Tibial artery (tissue), 4 donors: ENCODE measurements at regions not wholly inside any gene's neighbourhood (a gene's known extent, or its start where the extent isn't known, plus 50 kb on each side); places are given as distances from the start of the nearest gene placed in this dataset.

Experiments used
- DNase-seq, 2 donors: peaks; one replicate each; pipeline ENCODE4 v3.0.0-alpha.2; 2019
- H3K27ac ChIP-seq, 2 donors: fragments of 200-600 bp; sonication (generic) in 1 of 2; 1 replicate in 1 of 2; 2 replicates in 1 of 2; pipeline ENCODE4 v1.5.1; 2018 to 2019; ENCODE audit warnings: mild to moderate bottlenecking in 1 of 2
- H3K27me3 ChIP-seq, 2 donors: fragments of 200-600 bp; sonication (generic) in 1 of 2; one replicate each; pipeline versions ENCODE4 v1.5.1 to v1.6.0; 2016 to 2019
- H3K36me3 ChIP-seq, 3 donors: fragments of 200-600 bp; sonication (generic) in 2 of 3; one replicate each; pipeline ENCODE4 v1.5.1; 2016 to 2019; ENCODE audit warnings: mild to moderate bottlenecking in 2 of 3
- H3K4me1 ChIP-seq, 4 donors: fragments of 200-600 bp; sonication (generic) in 2 of 4; 1 replicate in 3 of 4; 2 replicates in 1 of 4; pipeline ENCODE4 v1.5.1; 2016 to 2019
- H3K4me3 ChIP-seq, 2 donors: fragments of 200-600 bp; sonication (generic) in 1 of 2; 1 replicate in 1 of 2; 2 replicates in 1 of 2; pipeline ENCODE4 v1.5.1; 2018 to 2019; ENCODE audit warnings: mild to moderate bottlenecking in 2 of 2
- H3K9me3 ChIP-seq, 3 donors: fragments of 200-600 bp; sonication (generic) in 1 of 3; one replicate each; pipeline ENCODE4 v1.5.1; 2016 to 2019
- CTCF ChIP-seq, 2 experiments: fragments of 200-600 bp in 1 of 2; fragments of 450-650 bp in 1 of 2; IDR thresholded peaks; one replicate each; pipeline ENCODE4 v1.5.1; 2017 to 2019; ENCODE audit warnings: antibody characterized with exemption in 2 of 2, mild to moderate bottlenecking in 1 of 2, moderate library complexity in 1 of 2
- intact Hi-C: fragments of 100-400 bp; cut with DNase I; formaldehyde crosslinking; loops from one replicate; pipeline ENCODE4 v1.15.0; 2023; ENCODE audit warnings: low total_unique reads

- intact Hi-C loops: no loop called here
- Histone ChIP-seq H3K9me3 (no peaks in the 10 kb centered on the region), H3K27me3 (peaks cover 0 to 8% of the 10 kb centered on the region in 2 donors), H3K4me3 (no peak overlapping the region), H3K36me3 (no peaks in the 10 kb centered on the region), H3K27ac (no peak overlapping the region), H3K4me1 (no peaks in the 10 kb centered on the region)
- DNase-seq: no peak
- no peak for TF ChIP-seq CTCF (IDR thresholded peaks at IDR 0.05)
Measured at GRCh38 chr6:14051355-14051754, 66.2 kb upstream of the CD83 start.

GRCh38 chr6:14053811-14054210 is 63.8 kb upstream of the CD83 start:
- Histone ChIP-seq H3K4me1 (no peaks in the 10 kb centered on the region), H3K36me3 (no peaks in the 10 kb centered on the region), H3K9me3 (no peaks in the 10 kb centered on the region), H3K4me3 (no peak overlapping the region), H3K27me3 (peaks cover 0 to 11% of the 10 kb centered on the region in 2 donors), H3K27ac (no peak overlapping the region)
- no peak for TF ChIP-seq CTCF (IDR thresholded peaks at IDR 0.05)
- no peak for DNase-seq
- intact Hi-C loops: no loop called here

- peaks cover 0 to 11% of the 10 kb centered on the region in 2 donors for H3K27me3 ChIP-seq
- no peak overlapping the region for H3K4me3 ChIP-seq
- no peak for TF ChIP-seq CTCF (IDR thresholded peaks at IDR 0.05)
- intact Hi-C loops: no loop called here
- no peak for DNase-seq
- H3K36me3 ChIP-seq: no peaks in the 10 kb centered on the region
- H3K27ac ChIP-seq: no peak overlapping the region
- H3K9me3 ChIP-seq: no peaks in the 10 kb centered on the region
- no peaks in the 10 kb centered on the region for H3K4me1 ChIP-seq
Measured at GRCh38 chr6:14055541-14055940, 62.0 kb upstream of the CD83 start.

- TF ChIP-seq CTCF (IDR thresholded peaks at IDR 0.05): no peak
- H3K4me1 ChIP-seq: no peaks in the 10 kb centered on the region
Measured at GRCh38 chr6:14058029-14058695, 59.4 kb upstream of the CD83 start.

GRCh38 chr6:14058735-14059134 is 58.8 kb upstream of the CD83 start:
- Histone ChIP-seq H3K36me3 (no peaks in the 10 kb centered on the region), H3K4me1 (no peaks in the 10 kb centered on the region), H3K27ac (no peak overlapping the region), H3K4me3 (no peak overlapping the region), H3K9me3 (peaks cover 0 to 8% (median 0%) of the 10 kb centered on the region in 3 donors), H3K27me3 (peaks cover 0 to 19% of the 10 kb centered on the region in 2 donors)
- no peak for TF ChIP-seq CTCF (IDR thresholded peaks at IDR 0.05)
- DNase-seq: no peak
- intact Hi-C loops: no loop called here

More at GRCh38 chr6:14058029-14058695, 59.4 kb upstream of the CD83 start:
- peaks cover 0 to 8% (median 0%) of the 10 kb centered on the region in 3 donors for H3K9me3 ChIP-seq
- intact Hi-C loops: no loop called here
- peaks cover 0 to 19% of the 10 kb centered on the region in 2 donors for H3K27me3 ChIP-seq
- H3K4me3 ChIP-seq: no peak overlapping the region
- no peaks in the 10 kb centered on the region for H3K36me3 ChIP-seq
- DNase-seq: no peak
- H3K27ac ChIP-seq: no peak overlapping the region
